HEK293 (cell line): ENCODE measurements at regions not wholly inside any gene's neighbourhood (a gene's known extent, or its start where the extent isn't known, plus 50 kb on each side); places are given as distances from the start of the nearest gene placed in this dataset.

ENCODE experiments used
- CTCF ChIA-PET: fragments of 350-600 bp; formaldehyde crosslinking; extraction: SDS; loops from one replicate; lab custom pipeline; 2021; ENCODE audit warnings: antibody characterized with exemption; lab: Yijun Ruan, JAX
- POLR2A ChIA-PET: fragments of 300-600 bp; formaldehyde crosslinking; extraction: SDS; loops from one replicate; lab custom pipeline; 2020; ENCODE audit warnings: antibody characterized with exemption, inconsistent platforms; lab: Yijun Ruan, JAX
- H3K27ac ChIP-seq: fragments of 200-500 bp; sonication (Bioruptor generic); 2 replicates; pipeline ENCODE4 v1.5.1; 2014; ENCODE audit warnings: low read depth, low read length, control low read depth, inconsistent platforms; ENCODE audit errors: extremely low read depth
- H3K36me3 ChIP-seq, 2 experiments: fragments of 200-500 bp in 1 of 2; sonication (Bioruptor generic) in 1 of 2; 1 replicate in 1 of 2; 2 replicates in 1 of 2; pipeline ENCODE4 v1.5.1; 2014 to 2017; ENCODE audit warnings: inconsistent platforms in 2 of 2, low read length in 2 of 2; ENCODE audit not compliant: control insufficient read depth in 2 of 2, insufficient read depth in 1 of 2
- H3K4me1 ChIP-seq: fragments of 200-500 bp; sonication (Bioruptor generic); 2 replicates; pipeline ENCODE4 v1.5.1; 2014; ENCODE audit warnings: mild to moderate bottlenecking, low read length, inconsistent platforms; ENCODE audit not compliant: control insufficient read depth, insufficient read depth
- H3K4me3 ChIP-seq: 2 replicates; pipeline ENCODE4 v1.5.1; 2011; ENCODE audit warnings: low read depth, mild to moderate bottlenecking, control low read depth, low read length, moderate library complexity
- H3K9me3 ChIP-seq: fragments of 200-500 bp; sonication (Bioruptor generic); 2 replicates; pipeline ENCODE4 v1.5.1; 2014; ENCODE audit warnings: low read depth, low read length, inconsistent platforms; ENCODE audit not compliant: control insufficient read depth, insufficient read depth
- HIC1 ChIP-seq: fragments of 450-650 bp; formaldehyde crosslinking; IDR thresholded peaks from 2 replicates; pipeline ENCODE4 v1.5.1; 2016; ENCODE audit warnings: missing biosample characterization, missing genetic modification characterization
- MYNN ChIP-seq: fragments of 450-650 bp; formaldehyde crosslinking; IDR thresholded peaks from 2 replicates; pipeline ENCODE4 v1.5.1; 2016; ENCODE audit warnings: missing biosample characterization, missing genetic modification characterization, borderline replicate concordance
- OVOL3 ChIP-seq: fragments of 450-650 bp; formaldehyde crosslinking; IDR thresholded peaks from 2 replicates; pipeline ENCODE4 v1.5.1; 2016; ENCODE audit warnings: missing biosample characterization, missing genetic modification characterization
- SCRT1 ChIP-seq: fragments of 450-650 bp; formaldehyde crosslinking; IDR thresholded peaks from 2 replicates; pipeline ENCODE4 v1.5.1; 2016; ENCODE audit warnings: missing biosample characterization, missing genetic modification characterization, borderline replicate concordance
- SP7 ChIP-seq: fragments of 450-650 bp; formaldehyde crosslinking; IDR thresholded peaks from 2 replicates; pipeline ENCODE4 v1.5.1; 2016; ENCODE audit warnings: missing biosample characterization, missing genetic modification characterization
- ZBTB44 ChIP-seq: fragments of 450-650 bp; IDR thresholded peaks from 2 replicates; pipeline ENCODE4 v1.5.1; 2018; ENCODE audit warnings: missing biosample characterization, mild to moderate bottlenecking, missing genetic modification characterization
- ZEB2 ChIP-seq: fragments of 450-650 bp; formaldehyde crosslinking; IDR thresholded peaks from 2 replicates; pipeline ENCODE4 v1.5.1; 2016; ENCODE audit warnings: missing biosample characterization, missing genetic modification characterization
- ZFHX2 ChIP-seq: fragments of 450-650 bp; formaldehyde crosslinking; conservative IDR thresholded peaks from 2 replicates; pipeline ENCODE4 v1.5.1; 2016; ENCODE audit warnings: missing biosample characterization, missing genetic modification characterization
- ZFP3 ChIP-seq: fragments of 450-650 bp; formaldehyde crosslinking; IDR thresholded peaks from 2 replicates; pipeline ENCODE4 v1.5.1; 2016; ENCODE audit warnings: low read depth, missing biosample characterization, missing genetic modification characterization
- ZNF138 ChIP-seq: fragments of 450-650 bp; formaldehyde crosslinking; IDR thresholded peaks from 2 replicates; pipeline ENCODE4 v1.5.1; 2016; ENCODE audit warnings: missing biosample characterization, missing genetic modification characterization, borderline replicate concordance
- ZNF140 ChIP-seq: fragments of 450-650 bp; formaldehyde crosslinking; IDR thresholded peaks from 2 replicates; pipeline ENCODE4 v1.5.1; 2016; ENCODE audit warnings: missing biosample characterization, missing genetic modification characterization
- ZNF157 ChIP-seq: fragments of 450-650 bp; formaldehyde crosslinking; IDR thresholded peaks from 2 replicates; pipeline ENCODE4 v1.5.1; 2016; ENCODE audit warnings: missing biosample characterization, missing genetic modification characterization
- ZNF19 ChIP-seq: fragments of 450-650 bp; formaldehyde crosslinking; IDR thresholded peaks from 2 replicates; pipeline ENCODE4; 2016; ENCODE audit warnings: missing biosample characterization, missing genetic modification characterization, low read depth
- ZNF214 ChIP-seq: fragments of 450-650 bp; formaldehyde crosslinking; IDR thresholded peaks from 2 replicates; pipeline ENCODE4 v1.5.1; 2017; ENCODE audit warnings: missing biosample characterization, mild to moderate bottlenecking, missing genetic modification characterization, borderline replicate concordance
- ZNF292 ChIP-seq: fragments of 450-650 bp; formaldehyde crosslinking; IDR thresholded peaks from 2 replicates; pipeline ENCODE4 v1.5.1; 2016; ENCODE audit warnings: low read depth, missing biosample characterization, missing genetic modification characterization, borderline replicate concordance
- ZNF501 ChIP-seq: fragments of 450-650 bp; formaldehyde crosslinking; IDR thresholded peaks from 2 replicates; pipeline ENCODE4 v1.5.1; 2016; ENCODE audit warnings: missing biosample characterization, missing genetic modification characterization
- ZNF571 ChIP-seq: fragments of 450-650 bp; formaldehyde crosslinking; IDR thresholded peaks from 2 replicates; pipeline ENCODE4 v1.5.0; 2017; ENCODE audit warnings: missing biosample characterization, missing genetic modification characterization
- ZNF626 ChIP-seq: fragments of 450-650 bp; sonication (Bioruptor Pico); formaldehyde crosslinking; IDR thresholded peaks from 2 replicates; pipeline ENCODE4 v1.5.1; 2018; ENCODE audit warnings: missing biosample characterization, missing genetic modification characterization, inconsistent platforms
- ZNF654 ChIP-seq: fragments of 450-650 bp; formaldehyde crosslinking; IDR thresholded peaks from 2 replicates; pipeline ENCODE4 v1.5.1; 2016; ENCODE audit warnings: low read depth, missing biosample characterization, missing genetic modification characterization
- ZNF704 ChIP-seq: fragments of 450-650 bp; formaldehyde crosslinking; IDR thresholded peaks from 2 replicates; pipeline ENCODE4 v1.5.1; 2016; ENCODE audit warnings: missing biosample characterization, missing genetic modification characterization
- ZNF707 ChIP-seq: fragments of 450-650 bp; formaldehyde crosslinking; IDR thresholded peaks from 2 replicates; pipeline ENCODE4 v1.5.1; 2016; ENCODE audit warnings: missing biosample characterization, missing genetic modification characterization
- ZNF776 ChIP-seq: fragments of 450-650 bp; formaldehyde crosslinking; IDR thresholded peaks from 2 replicates; pipeline ENCODE4 v1.5.0; 2017; ENCODE audit warnings: missing biosample characterization, missing genetic modification characterization, borderline replicate concordance
- ZNF791 ChIP-seq: fragments of 450-650 bp; formaldehyde crosslinking; IDR thresholded peaks from 2 replicates; pipeline ENCODE4 v1.5.1; 2016; ENCODE audit warnings: missing biosample characterization, missing genetic modification characterization
- ZNF843 ChIP-seq: fragments of 450-650 bp; formaldehyde crosslinking; IDR thresholded peaks from 2 replicates; pipeline ENCODE4 v1.5.1; 2016; ENCODE audit warnings: missing biosample characterization, missing genetic modification characterization
- TF ChIP-seq, protein P1 (sequence below): fragments of 450-650 bp; formaldehyde crosslinking; IDR thresholded peaks from 2 replicates; pipeline ENCODE4 v1.5.1; 2016; ENCODE audit warnings: missing biosample characterization, missing genetic modification characterization
- TF ChIP-seq, protein P2 (sequence below): fragments of 450-650 bp; formaldehyde crosslinking; IDR thresholded peaks from 2 replicates; pipeline ENCODE4 v1.5.1; 2016; ENCODE audit warnings: missing biosample characterization, missing genetic modification characterization, low read depth

DNA sequence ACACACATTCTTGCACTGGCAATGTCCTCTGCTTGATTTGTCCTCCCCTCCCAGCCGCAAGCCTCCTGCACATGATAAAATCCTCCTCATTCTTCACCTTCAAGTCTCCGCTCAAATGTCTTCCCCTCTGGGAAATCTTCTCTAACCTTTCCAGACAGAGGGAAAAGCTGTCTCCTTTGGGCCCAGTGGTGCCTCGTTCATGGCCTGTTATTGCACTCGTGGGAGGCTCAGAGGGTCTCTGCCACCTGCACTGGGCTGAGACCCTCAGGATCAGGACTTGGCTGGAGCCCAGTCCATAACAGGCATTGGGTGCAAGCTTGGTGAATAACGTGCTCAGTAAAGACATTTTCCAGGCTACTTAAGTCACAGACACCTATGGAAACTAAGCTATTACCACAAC is 68.6 kb downstream of the PTGR3 start (continued):
- TF ChIP-seq, protein P1, sequence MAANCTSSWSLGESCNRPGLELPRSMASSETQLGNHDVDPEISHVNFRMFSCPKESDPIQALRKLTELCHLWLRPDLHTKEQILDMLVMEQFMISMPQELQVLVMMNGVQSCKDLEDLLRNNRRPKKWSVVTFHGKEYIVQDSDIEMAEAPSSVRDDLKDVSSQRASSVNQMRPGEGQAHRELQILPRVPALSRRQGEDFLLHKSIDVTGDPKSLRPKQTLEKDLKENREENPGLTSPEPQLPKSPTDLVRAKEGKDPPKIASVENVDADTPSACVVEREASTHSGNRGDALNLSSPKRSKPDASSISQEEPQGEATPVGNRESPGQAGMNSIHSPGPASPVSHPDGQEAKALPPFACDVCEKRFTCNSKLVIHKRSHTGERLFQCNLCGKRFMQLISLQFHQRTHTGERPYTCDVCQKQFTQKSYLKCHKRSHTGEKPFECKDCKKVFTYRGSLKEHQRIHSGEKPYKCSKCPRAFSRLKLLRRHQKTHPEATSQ (tag by site-specific recombination): no peak
- no peak for TF ChIP-seq ZNF292 (tag by site-specific recombination)
- TF ChIP-seq ZEB2: no peak

- Histone ChIP-seq H3K4me1 (no peaks in the 10 kb centered on the region), H3K4me3 (no peak overlapping the region), H3K36me3 (no peaks in the 10 kb centered on the region), H3K27ac (no peak overlapping the region), H3K9me3 (no peaks in the 10 kb centered on the region)
- CTCF ChIA-PET: no interaction called here
- POLR2A ChIA-PET: no interaction called here
- no peak for TF ChIP-seq ZNF654
- no peak for TF ChIP-seq ZNF704 (tag by site-specific recombination)
- no peak for TF ChIP-seq ZNF843
- TF ChIP-seq ZFHX2: no peak
- no peak for TF ChIP-seq ZNF140
- no peak for TF ChIP-seq ZNF707 (tag by site-specific recombination)
- no peak for TF ChIP-seq MYNN (tag by site-specific recombination)
- TF ChIP-seq ZNF19 (tag by site-specific recombination): no peak
- TF ChIP-seq ZFP3 (tag by site-specific recombination): no peak
- no peak for TF ChIP-seq ZNF214 (tag by site-specific recombination)
- no peak for TF ChIP-seq ZNF791 (tag by site-specific recombination)
- TF ChIP-seq HIC1: no peak
- no peak for TF ChIP-seq ZNF626 (tag by site-specific recombination)
These were observed 69.6 kb downstream of the PTGR3 start for GRCh38 chr18:75139226-75139911.

DNA sequence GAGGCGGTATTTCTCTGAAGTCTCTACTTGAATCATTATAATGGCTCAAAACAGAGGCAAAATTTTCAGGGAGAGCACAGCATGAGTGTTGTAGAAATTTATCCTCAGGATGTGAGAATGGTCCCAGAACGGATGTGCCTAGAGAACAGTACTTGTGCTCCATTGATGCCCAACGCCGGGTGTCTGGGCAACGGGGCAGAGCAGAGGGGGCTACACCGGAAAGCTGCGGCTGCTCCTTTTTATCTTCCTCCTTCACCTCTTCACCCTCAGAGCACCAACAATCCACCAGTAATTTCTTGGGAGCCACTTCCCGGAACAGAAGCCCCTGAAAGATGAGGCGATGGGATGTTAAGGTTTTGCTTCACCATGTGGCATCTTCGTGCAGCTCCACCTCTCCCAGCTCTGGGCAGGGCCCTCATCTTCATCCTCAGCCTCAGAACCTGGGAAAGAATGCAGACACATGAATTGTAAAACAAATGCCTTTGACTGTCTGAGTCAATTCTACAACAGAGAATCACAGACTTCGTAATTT is 71.5 kb downstream of the PTGR3 start:
- ChIA-PET CTCF (no interaction called here), POLR2A (no interaction called here)
- Histone ChIP-seq H3K9me3 (no peaks in the 10 kb centered on the region), H3K27ac (no peak overlapping the region), H3K36me3 (no peaks in the 10 kb centered on the region), H3K4me3 (no peak overlapping the region), H3K4me1 (no peaks in the 10 kb centered on the region)
- TF ChIP-seq, protein P2, sequence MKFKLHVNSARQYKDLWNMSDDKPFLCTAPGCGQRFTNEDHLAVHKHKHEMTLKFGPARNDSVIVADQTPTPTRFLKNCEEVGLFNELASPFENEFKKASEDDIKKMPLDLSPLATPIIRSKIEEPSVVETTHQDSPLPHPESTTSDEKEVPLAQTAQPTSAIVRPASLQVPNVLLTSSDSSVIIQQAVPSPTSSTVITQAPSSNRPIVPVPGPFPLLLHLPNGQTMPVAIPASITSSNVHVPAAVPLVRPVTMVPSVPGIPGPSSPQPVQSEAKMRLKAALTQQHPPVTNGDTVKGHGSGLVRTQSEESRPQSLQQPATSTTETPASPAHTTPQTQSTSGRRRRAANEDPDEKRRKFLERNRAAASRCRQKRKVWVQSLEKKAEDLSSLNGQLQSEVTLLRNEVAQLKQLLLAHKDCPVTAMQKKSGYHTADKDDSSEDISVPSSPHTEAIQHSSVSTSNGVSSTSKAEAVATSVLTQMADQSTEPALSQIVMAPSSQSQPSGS: no peak
- TF ChIP-seq ZBTB44 (tag by site-specific recombination) (no peak), ZNF138 (tag by site-specific recombination) (no peak), ZNF501 (no peak), SP7 (tag by site-specific recombination) (no peak), ZNF571 (tag by site-specific recombination) (no peak), SCRT1 (no peak), OVOL3 (tag by site-specific recombination) (no peak), ZNF776 (tag by site-specific recombination) (no peak), ZNF157 (no peak)
